ENCODE measurements at regions not wholly inside any gene's neighbourhood (a gene's known extent, or its start where the extent isn't known, plus 50 kb on each side); places are given as distances from the start of the nearest gene placed in this dataset.

- Histone ChIP-seq H3K27ac (ENCODE audit: low read depth, low read length) (no peak overlapping the region), H4K20me1 (ENCODE audit: insufficient read depth, low read length) (no peaks in the 10 kb centered on the region), H3K27me3 (ENCODE audit: insufficient read depth, low read length) (peaks cover 17% of the 10 kb centered on the region), H3K4me3 (ENCODE audit: insufficient read depth, low read length) (no peak overlapping the region), H2AFZ (ENCODE audit: low read length) (no peak overlapping the region), H3K4me1 (ENCODE audit: insufficient read depth, low read length) (no peaks in the 10 kb centered on the region), H3K4me2 (ENCODE audit: insufficient read depth, low read length) (no peak overlapping the region), H3K36me3 (ENCODE audit: insufficient read depth, low read length) (no peaks in the 10 kb centered on the region), H3K9me3 (ENCODE audit: low read depth, low read length) (no peaks in the 10 kb centered on the region), H3K79me2 (ENCODE audit: insufficient read depth, low read length) (no peaks in the 10 kb centered on the region)
- TF ChIP-seq, protein P1, sequence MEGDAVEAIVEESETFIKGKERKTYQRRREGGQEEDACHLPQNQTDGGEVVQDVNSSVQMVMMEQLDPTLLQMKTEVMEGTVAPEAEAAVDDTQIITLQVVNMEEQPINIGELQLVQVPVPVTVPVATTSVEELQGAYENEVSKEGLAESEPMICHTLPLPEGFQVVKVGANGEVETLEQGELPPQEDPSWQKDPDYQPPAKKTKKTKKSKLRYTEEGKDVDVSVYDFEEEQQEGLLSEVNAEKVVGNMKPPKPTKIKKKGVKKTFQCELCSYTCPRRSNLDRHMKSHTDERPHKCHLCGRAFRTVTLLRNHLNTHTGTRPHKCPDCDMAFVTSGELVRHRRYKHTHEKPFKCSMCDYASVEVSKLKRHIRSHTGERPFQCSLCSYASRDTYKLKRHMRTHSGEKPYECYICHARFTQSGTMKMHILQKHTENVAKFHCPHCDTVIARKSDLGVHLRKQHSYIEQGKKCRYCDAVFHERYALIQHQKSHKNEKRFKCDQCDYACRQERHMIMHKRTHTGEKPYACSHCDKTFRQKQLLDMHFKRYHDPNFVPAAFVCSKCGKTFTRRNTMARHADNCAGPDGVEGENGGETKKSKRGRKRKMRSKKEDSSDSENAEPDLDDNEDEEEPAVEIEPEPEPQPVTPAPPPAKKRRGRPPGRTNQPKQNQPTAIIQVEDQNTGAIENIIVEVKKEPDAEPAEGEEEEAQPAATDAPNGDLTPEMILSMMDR (IDR thresholded peaks at IDR 0.05; ENCODE audit: extremely low read depth, low read depth, low read length): no peak
- no peak for DNase-seq (ENCODE audit: insufficient read length, low spot score, missing footprints)
These were observed 130.3 kb downstream of the DAD1 start for GRCh38 chr14:22458737-22459136.

DNA sequence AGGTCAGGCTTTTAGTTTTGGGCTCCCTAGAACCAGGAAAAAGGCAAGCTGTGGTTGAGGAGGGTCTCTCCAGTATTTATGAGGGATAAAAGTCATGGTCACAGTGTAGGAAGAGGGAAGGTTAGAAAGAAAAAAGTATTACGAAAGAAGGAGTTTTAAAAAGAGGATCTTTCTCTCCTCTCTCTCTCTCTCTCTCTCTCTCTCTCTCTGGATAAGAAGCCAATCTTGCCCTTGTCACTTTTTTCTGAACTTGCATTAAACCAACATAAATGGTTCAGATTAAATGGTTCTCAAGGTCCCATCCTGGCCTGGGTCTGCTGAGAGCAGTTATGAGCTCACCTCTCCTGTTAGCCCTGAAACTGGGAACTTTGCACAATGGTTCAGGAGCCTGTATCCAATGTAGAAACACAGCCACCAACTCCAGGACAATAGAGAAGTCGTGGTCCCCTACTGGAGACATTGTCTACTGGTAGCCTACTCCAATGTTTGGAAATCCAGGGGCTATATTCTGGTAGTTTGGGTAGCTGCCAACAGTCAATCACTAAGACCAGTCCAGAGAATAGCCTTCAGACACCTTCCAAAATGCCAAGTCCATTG, 131.9 kb downstream of the DAD1 start:
- Histone ChIP-seq H3K4me1 (ENCODE audit: insufficient read depth, low read length) (no peaks in the 10 kb centered on the region), H3K9me3 (ENCODE audit: low read depth, low read length) (no peaks in the 10 kb centered on the region), H3K27me3 (ENCODE audit: insufficient read depth, low read length) (peaks cover 21% of the 10 kb centered on the region), H2AFZ (ENCODE audit: low read length) (no peak overlapping the region), H3K79me2 (ENCODE audit: insufficient read depth, low read length) (no peaks in the 10 kb centered on the region), H4K20me1 (ENCODE audit: insufficient read depth, low read length) (no peaks in the 10 kb centered on the region), H3K27ac (ENCODE audit: low read depth, low read length) (no peak overlapping the region), H3K4me3 (ENCODE audit: insufficient read depth, low read length) (no peak overlapping the region), H3K4me2 (ENCODE audit: insufficient read depth, low read length) (no peak overlapping the region), H3K36me3 (ENCODE audit: insufficient read depth, low read length) (no peaks in the 10 kb centered on the region)
- no peak for DNase-seq (ENCODE audit: insufficient read length, low spot score, missing footprints)
- TF ChIP-seq, protein P1 (IDR thresholded peaks at IDR 0.05; ENCODE audit: extremely low read depth, low read depth, low read length): no peak

GRCh38 chr14:22456421-22456820, 132.6 kb downstream of the DAD1 start:
- Histone ChIP-seq H3K4me1 (ENCODE audit: insufficient read depth, low read length) (no peaks in the 10 kb centered on the region), H3K27ac (ENCODE audit: low read depth, low read length) (no peak overlapping the region), H3K4me3 (ENCODE audit: insufficient read depth, low read length) (no peak overlapping the region), H4K20me1 (ENCODE audit: insufficient read depth, low read length) (no peaks in the 10 kb centered on the region), H2AFZ (ENCODE audit: low read length) (no peak overlapping the region), H3K9me3 (ENCODE audit: low read depth, low read length) (no peaks in the 10 kb centered on the region), H3K79me2 (ENCODE audit: insufficient read depth, low read length) (no peaks in the 10 kb centered on the region), H3K4me2 (ENCODE audit: insufficient read depth, low read length) (no peak overlapping the region), H3K27me3 (ENCODE audit: insufficient read depth, low read length) (peaks cover 19% of the 10 kb centered on the region), H3K36me3 (ENCODE audit: insufficient read depth, low read length) (no peaks in the 10 kb centered on the region)
- no peak for DNase-seq (ENCODE audit: insufficient read length, low spot score, missing footprints)
- TF ChIP-seq, protein P1 (IDR thresholded peaks at IDR 0.05; ENCODE audit: extremely low read depth, low read depth, low read length): no peak

DNA sequence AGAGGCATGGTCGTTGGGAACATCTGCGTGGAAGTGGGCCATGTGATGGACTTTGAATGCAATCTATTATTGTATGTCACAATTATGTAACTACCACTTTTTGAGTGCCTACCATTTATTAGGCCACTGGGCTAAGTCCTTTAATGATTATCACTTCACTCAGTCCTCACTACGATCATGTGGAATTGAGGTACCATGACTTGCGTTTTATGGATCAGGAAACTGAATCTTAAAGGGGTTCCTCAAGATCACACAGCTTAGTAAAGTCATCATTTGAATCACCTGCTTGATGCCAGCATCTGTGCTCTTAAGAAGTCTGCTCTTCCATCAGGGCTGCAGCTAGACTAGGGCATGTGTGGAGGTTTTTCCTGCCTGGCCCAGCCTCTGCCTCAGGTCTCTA, 136.7 kb downstream of the DAD1 start:
- no peak overlapping the region for H3K4me3 ChIP-seq (ENCODE audit: insufficient read depth, low read length)
- H3K4me1 ChIP-seq (ENCODE audit: insufficient read depth, low read length): peaks cover 5% of the 10 kb centered on the region
- TF ChIP-seq, protein P1 (IDR thresholded peaks at IDR 0.05; ENCODE audit: extremely low read depth, low read depth, low read length): no peak
- no peak overlapping the region for H3K4me2 ChIP-seq (ENCODE audit: insufficient read depth, low read length)
- no peak overlapping the region for H2AFZ ChIP-seq (ENCODE audit: low read length)
- H3K27ac ChIP-seq (ENCODE audit: low read depth, low read length): no peak overlapping the region
- H3K27me3 ChIP-seq (ENCODE audit: insufficient read depth, low read length): peaks cover 23% of the 10 kb centered on the region
- no peaks in the 10 kb centered on the region for H3K36me3 ChIP-seq (ENCODE audit: insufficient read depth, low read length)
- H3K79me2 ChIP-seq (ENCODE audit: insufficient read depth, low read length): no peaks in the 10 kb centered on the region
- no peak for DNase-seq (ENCODE audit: insufficient read length, low spot score, missing footprints)
- no peaks in the 10 kb centered on the region for H4K20me1 ChIP-seq (ENCODE audit: insufficient read depth, low read length)
- H3K9me3 ChIP-seq (ENCODE audit: low read depth, low read length): no peaks in the 10 kb centered on the region

Measured in osteoblast (primary cell).